ENCODE measurements at regions not wholly inside any gene's neighbourhood (a gene's known extent, or its start where the extent isn't known, plus 50 kb on each side); places are given as distances from the start of the nearest gene placed in this dataset.

- TF ChIP-seq, protein P1, sequence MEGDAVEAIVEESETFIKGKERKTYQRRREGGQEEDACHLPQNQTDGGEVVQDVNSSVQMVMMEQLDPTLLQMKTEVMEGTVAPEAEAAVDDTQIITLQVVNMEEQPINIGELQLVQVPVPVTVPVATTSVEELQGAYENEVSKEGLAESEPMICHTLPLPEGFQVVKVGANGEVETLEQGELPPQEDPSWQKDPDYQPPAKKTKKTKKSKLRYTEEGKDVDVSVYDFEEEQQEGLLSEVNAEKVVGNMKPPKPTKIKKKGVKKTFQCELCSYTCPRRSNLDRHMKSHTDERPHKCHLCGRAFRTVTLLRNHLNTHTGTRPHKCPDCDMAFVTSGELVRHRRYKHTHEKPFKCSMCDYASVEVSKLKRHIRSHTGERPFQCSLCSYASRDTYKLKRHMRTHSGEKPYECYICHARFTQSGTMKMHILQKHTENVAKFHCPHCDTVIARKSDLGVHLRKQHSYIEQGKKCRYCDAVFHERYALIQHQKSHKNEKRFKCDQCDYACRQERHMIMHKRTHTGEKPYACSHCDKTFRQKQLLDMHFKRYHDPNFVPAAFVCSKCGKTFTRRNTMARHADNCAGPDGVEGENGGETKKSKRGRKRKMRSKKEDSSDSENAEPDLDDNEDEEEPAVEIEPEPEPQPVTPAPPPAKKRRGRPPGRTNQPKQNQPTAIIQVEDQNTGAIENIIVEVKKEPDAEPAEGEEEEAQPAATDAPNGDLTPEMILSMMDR (IDR thresholded peaks at IDR 0.05) = no peak
- no peak for TF ChIP-seq POLR2AphosphoS5 (IDR thresholded peaks at IDR 0.05)
Measured at GRCh38 chr3:163915280-163915679, 1163.0 kb downstream of the SI start.
